DND-41 (cell line): ENCODE measurements at regions not wholly inside any gene's neighbourhood (a gene's known extent, or its start where the extent isn't known, plus 50 kb on each side); places are given as distances from the start of the nearest gene placed in this dataset.

Experiments
- ATAC-seq: fragments of 200-7000 bp; cut with Tn5 transposase; 3 replicates; pipeline ENCODE4 v1.9.1; 2021; ENCODE audit warnings: low read depth; ENCODE audit not compliant: insufficient read depth
- DNase-seq: peaks from one replicate; pipeline ENCODE4 v3.0.0-alpha.2; 2020
- H2AFZ ChIP-seq: 2 replicates; pipeline ENCODE4 v1.6.0; 2012; ENCODE audit warnings: low read depth, low read length
- H3K27ac ChIP-seq: 2 replicates; pipeline ENCODE4 v1.5.1; 2012; ENCODE audit warnings: low read length, inconsistent platforms
- H3K27me3 ChIP-seq: fragments of 200-600 bp; sonication (generic); 2 replicates; pipeline ENCODE4 v1.6.0; 2012; ENCODE audit warnings: low read length, mild to moderate bottlenecking, inconsistent platforms; ENCODE audit not compliant: insufficient read depth, poor library complexity
- H3K36me3 ChIP-seq: 2 replicates; pipeline ENCODE4 v1.5.1; 2012; ENCODE audit warnings: low read length, inconsistent platforms; ENCODE audit not compliant: insufficient read depth
- H3K4me1 ChIP-seq: 2 replicates; pipeline ENCODE4 v1.5.1; 2012; ENCODE audit warnings: mild to moderate bottlenecking, low read length; ENCODE audit not compliant: insufficient read depth
- H3K4me2 ChIP-seq: 2 replicates; pipeline ENCODE4 v1.6.0; 2012; ENCODE audit warnings: mild to moderate bottlenecking, moderate library complexity, low read length, inconsistent platforms; ENCODE audit not compliant: insufficient read depth
- H3K4me3 ChIP-seq, 2 experiments: fragments of 200-600 bp in 1 of 2; shearing (Covaris generic) in 1 of 2; 2 replicates each; pipeline ENCODE4 v1.5.1; 2012 to 2016; ENCODE audit warnings: inconsistent platforms in 2 of 2, low read length in 2 of 2, mild to moderate bottlenecking in 2 of 2, low read depth in 1 of 2, moderate library complexity in 1 of 2
- H3K79me2 ChIP-seq: 2 replicates; pipeline ENCODE4 v1.6.0; 2012; ENCODE audit warnings: low read length, inconsistent platforms; ENCODE audit not compliant: insufficient read depth
- H3K9ac ChIP-seq: 2 replicates; pipeline ENCODE4 v1.6.0; 2012; ENCODE audit warnings: low read depth, mild to moderate bottlenecking, inconsistent platforms, low read length, moderate library complexity
- H3K9me3 ChIP-seq: 2 replicates; pipeline ENCODE4 v1.5.1; 2012; ENCODE audit warnings: low read length, moderate library complexity, mild to moderate bottlenecking, inconsistent platforms; ENCODE audit not compliant: insufficient read depth, severe bottlenecking
- H4K20me1 ChIP-seq: 2 replicates; pipeline ENCODE4 v1.6.0; 2012; ENCODE audit warnings: low read length; ENCODE audit not compliant: insufficient read depth
- EZH2 ChIP-seq: IDR thresholded peaks from 3 replicates; pipeline ENCODE4 v1.6.1; 2012; ENCODE audit warnings: borderline replicate concordance, low read depth, mild to moderate bottlenecking, moderate library complexity, low read length, inconsistent platforms; ENCODE audit not compliant: severe bottlenecking
- TF ChIP-seq, protein P1 (sequence below): IDR thresholded peaks from 2 replicates; pipeline ENCODE4 v1.5.1; 2012; ENCODE audit warnings: borderline replicate concordance, low read length, moderate library complexity, mild to moderate bottlenecking; ENCODE audit not compliant: poor library complexity, severe bottlenecking; ENCODE audit errors: extremely low read depth

DNA sequence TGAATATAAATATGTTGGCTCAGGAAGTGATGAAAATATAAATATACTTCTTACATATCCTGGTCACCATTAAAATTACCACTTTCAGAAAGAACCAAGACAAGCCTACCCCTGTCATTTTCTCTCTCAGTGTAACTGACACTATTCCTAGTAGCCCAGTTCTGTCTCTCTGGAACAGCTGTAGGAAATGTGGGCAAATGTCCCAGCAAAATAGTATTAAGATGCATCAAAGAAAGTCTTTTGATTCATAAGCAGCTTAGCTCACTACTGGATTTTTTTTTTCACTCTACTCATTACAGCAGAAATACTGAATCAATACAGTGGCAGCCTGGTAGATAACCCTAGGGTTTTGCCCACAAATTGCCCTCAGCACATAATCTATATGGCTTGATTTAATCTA, 290.9 kb downstream of the DNAJB9 start:
- TF ChIP-seq EZH2 = no peak
- TF ChIP-seq, protein P1, sequence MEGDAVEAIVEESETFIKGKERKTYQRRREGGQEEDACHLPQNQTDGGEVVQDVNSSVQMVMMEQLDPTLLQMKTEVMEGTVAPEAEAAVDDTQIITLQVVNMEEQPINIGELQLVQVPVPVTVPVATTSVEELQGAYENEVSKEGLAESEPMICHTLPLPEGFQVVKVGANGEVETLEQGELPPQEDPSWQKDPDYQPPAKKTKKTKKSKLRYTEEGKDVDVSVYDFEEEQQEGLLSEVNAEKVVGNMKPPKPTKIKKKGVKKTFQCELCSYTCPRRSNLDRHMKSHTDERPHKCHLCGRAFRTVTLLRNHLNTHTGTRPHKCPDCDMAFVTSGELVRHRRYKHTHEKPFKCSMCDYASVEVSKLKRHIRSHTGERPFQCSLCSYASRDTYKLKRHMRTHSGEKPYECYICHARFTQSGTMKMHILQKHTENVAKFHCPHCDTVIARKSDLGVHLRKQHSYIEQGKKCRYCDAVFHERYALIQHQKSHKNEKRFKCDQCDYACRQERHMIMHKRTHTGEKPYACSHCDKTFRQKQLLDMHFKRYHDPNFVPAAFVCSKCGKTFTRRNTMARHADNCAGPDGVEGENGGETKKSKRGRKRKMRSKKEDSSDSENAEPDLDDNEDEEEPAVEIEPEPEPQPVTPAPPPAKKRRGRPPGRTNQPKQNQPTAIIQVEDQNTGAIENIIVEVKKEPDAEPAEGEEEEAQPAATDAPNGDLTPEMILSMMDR = no peak
- DNase-seq (no peak), ATAC-seq (no peak)
- Histone ChIP-seq H3K27me3 (no peaks in the 10 kb centered on the region), H3K4me2 (no peak overlapping the region), H3K4me3 (no peak overlapping the region), H4K20me1 (no peaks in the 10 kb centered on the region), H3K36me3 (0 out of 2 replicates have a peak, but pooled peaks cover 2% of the 10 kb centered on the region), H3K79me2 (no peaks in the 10 kb centered on the region), H2AFZ (no peak overlapping the region), H3K4me1 (peaks cover 5% of the 10 kb centered on the region; the same call in 1 of the 2 replicates), H3K9ac (no peak overlapping the region), H3K9me3 (peaks cover 12% of the 10 kb centered on the region), H3K27ac (no peak overlapping the region)

DNA sequence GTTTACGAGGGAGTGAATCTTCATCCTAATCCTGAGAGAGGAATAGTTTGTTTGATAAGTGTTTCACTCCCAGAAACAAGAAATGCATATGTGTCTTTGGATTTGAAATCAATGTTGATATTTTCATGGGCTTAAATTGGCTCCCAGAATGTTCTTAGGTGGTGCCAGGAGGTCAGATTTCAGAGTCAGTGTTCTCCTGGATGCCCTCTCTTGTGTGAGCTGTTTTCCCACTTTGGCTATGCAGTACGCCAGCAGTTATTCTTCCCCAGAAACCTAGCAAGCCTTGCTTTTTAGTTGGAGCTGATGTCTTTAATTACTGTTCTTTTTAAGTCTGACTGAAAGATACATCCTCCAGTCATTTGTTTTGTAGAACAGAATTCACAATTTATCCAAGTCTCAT, 291.4 kb downstream of the DNAJB9 start:
- H3K27me3 ChIP-seq = no peaks in the 10 kb centered on the region
- no peak for TF ChIP-seq EZH2
- H3K4me2 ChIP-seq = no peak overlapping the region
- ATAC-seq = no peak
- 0 out of 2 replicates have a peak, but pooled peaks cover 2% of the 10 kb centered on the region for H3K36me3 ChIP-seq
- no peak overlapping the region for H3K4me3 ChIP-seq
- peaks cover 5% of the 10 kb centered on the region; the same call in 1 of the 2 replicates for H3K4me1 ChIP-seq
- no peak for DNase-seq
- no peaks in the 10 kb centered on the region for H4K20me1 ChIP-seq
- no peak overlapping the region for H2AFZ ChIP-seq
- H3K9ac ChIP-seq = no peak overlapping the region
- no peaks in the 10 kb centered on the region for H3K79me2 ChIP-seq
- H3K9me3 ChIP-seq = peaks cover 12% of the 10 kb centered on the region
- no peak overlapping the region for H3K27ac ChIP-seq

DNA sequence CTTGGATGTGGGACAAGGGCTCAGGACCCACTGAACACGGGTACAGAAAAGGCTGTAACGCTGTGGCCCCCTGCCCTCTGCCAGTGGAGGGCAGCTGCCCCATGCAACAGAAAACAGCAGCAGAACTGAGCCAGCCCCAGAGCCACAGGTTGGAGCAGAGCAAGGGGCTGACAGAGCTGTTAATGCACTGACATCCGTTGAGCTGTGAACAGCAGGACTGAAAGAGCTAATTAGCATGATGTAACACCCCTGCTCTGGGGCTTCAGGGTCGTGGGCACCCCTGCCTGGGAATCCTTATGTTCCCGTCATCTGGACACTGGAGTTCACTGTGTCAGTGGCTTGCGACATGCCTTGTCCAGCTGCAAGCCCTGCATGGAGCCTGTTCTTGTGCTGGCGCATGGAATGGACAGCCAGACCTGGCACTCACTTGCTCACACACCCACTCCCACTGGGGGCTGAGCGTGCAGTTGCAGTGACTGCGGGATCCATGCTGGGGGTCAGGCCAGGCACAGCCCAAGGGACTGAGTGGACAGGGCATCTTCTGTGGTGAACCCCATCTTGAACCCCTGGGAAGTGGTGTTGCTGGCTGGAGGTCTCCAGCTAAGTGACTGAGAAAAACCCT, 293.7 kb downstream of the DNAJB9 start:
- Histone ChIP-seq H3K4me3 (no peak overlapping the region; a peak in 1 of 4 replicates), H2AFZ (no peak overlapping the region), H3K4me1 (peaks cover 5% of the 10 kb centered on the region; the same call in 1 of the 2 replicates), H3K27ac (no peak overlapping the region), H3K36me3 (0 out of 2 replicates have a peak, but pooled peaks cover 2% of the 10 kb centered on the region), H3K9ac (no peak overlapping the region), H4K20me1 (no peaks in the 10 kb centered on the region), H3K27me3 (no peaks in the 10 kb centered on the region), H3K4me2 (no peak overlapping the region), H3K79me2 (no peaks in the 10 kb centered on the region), H3K9me3 (peaks cover 12% of the 10 kb centered on the region)
- DNase-seq (no peak), ATAC-seq (no peak)
- TF ChIP-seq, protein P1 = no peak
- no peak for TF ChIP-seq EZH2

DNA sequence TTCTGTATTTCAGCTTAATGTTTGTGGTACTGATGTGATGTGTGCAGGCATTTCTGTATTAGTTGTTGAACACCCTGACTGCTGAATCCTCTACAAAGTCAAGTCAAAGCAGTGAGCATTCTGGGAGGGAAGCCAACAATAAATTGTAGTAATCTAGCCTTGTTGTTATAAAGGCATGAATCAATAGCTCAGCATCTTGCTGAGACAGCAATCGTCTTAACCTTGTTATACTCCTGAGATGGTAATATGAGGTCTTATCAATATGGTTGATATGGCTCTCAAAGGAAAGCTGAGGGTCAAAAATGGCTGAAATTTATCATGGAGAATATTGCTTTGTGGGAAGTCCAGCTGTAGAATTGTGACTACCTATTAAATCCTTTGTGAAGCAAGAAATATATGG, 299.4 kb downstream of the DNAJB9 start:
- Histone ChIP-seq H2AFZ (no peak overlapping the region), H3K27me3 (no peaks in the 10 kb centered on the region), H3K79me2 (no peaks in the 10 kb centered on the region), H4K20me1 (no peaks in the 10 kb centered on the region), H3K36me3 (no peaks in the 10 kb centered on the region), H3K4me2 (no peak overlapping the region), H3K27ac (no peak overlapping the region), H3K4me1 (peaks cover 3% of the 10 kb centered on the region; the same call in 1 of the 2 replicates), H3K9ac (no peak overlapping the region), H3K9me3 (no peaks in the 10 kb centered on the region), H3K4me3 (no peak overlapping the region)
- ATAC-seq (no peak), DNase-seq (no peak)
- TF ChIP-seq, protein P1 = no peak
